GM21737 (cell line): ENCODE measurements at regions not wholly inside any gene's neighbourhood (a gene's known extent, or its start where the extent isn't known, plus 50 kb on each side); places are given as distances from the start of the nearest gene placed in this dataset.

Experiments
- ATAC-seq: cut with Tn5 transposase; IDR thresholded peaks from one replicate; pipeline ENCODE4 v1.9.1; 2021; ENCODE audit warnings: mild to moderate bottlenecking, moderate library complexity; ENCODE audit not compliant: unreplicated experiment

DNA sequence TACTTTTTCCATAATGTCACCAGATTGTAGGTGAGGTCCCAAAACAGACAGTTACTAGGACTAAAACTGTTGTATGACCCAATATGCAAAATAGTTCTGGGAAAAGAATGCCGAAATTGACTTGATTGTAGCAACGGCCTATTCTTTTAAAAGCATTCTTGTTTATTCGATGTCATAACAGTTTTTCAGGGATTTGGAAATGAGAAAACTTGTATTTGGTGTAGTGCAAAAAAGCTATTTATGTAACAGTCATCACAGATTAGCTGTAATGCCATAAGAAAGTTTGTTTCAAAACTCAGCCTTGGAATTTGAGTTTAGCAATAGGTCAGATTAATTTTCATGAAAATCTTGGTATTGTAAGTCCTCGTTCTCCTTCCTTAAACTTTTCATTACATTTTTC, 69.2 kb upstream of the DIAPH2 start:
- no peak for ATAC-seq

DNA sequence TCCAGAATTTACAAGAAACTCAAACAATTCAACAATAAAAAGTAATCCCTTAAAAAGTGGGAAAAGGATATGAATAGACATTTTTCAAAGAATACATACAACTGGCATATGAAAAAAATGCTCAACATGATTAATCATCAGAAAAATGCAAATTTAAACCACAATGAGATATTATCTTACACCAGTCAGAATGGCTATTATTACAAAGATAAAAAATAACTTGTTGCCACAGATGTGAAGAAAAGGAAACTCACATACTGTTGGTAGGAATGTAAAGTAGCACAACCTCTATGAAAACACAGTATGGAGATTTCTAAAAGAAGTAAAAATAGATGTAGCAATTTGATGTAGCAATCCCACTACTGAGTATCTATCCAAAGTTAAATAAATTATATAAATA, 65.1 kb upstream of the DIAPH2 start:
- ATAC-seq = no peak

DNA sequence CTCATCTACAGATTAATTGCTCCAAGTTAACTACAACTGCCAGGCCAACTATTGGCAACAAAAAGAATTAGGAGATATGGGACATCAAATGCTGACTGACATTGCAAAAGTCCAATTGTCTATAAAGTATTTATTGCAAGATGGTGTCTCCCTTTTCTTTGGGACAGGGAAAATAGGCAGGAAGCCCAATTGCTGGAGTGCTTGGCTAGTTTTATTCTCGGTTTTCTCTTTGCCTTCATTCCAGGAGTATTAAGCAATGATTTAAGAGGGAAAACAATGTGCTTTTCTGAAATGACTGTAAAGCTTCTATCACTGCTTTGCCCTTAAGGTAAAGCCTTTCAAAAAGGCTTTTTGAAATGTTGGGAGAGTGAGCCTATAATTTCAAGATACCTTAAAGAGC, 62.8 kb upstream of the DIAPH2 start:
- ATAC-seq = no peak
